Esophagus muscularis mucosa (tissue), 3 donors: ENCODE measurements at regions not wholly inside any gene's neighbourhood (a gene's known extent, or its start where the extent isn't known, plus 50 kb on each side); places are given as distances from the start of the nearest gene placed in this dataset.

ENCODE experiments used
- CTCF ChIP-seq, 3 experiments: fragments of 200-600 bp in 2 of 3; fragments of 450-650 bp in 1 of 3; sonication (generic) in 2 of 3; IDR thresholded peaks; one replicate each; pipeline ENCODE4 v1.5.1; 2017 to 2019; ENCODE audit warnings: antibody characterized with exemption in 3 of 3, mild to moderate bottlenecking in 2 of 3, moderate library complexity in 1 of 3
- EP300 ChIP-seq: sonication (generic); formaldehyde crosslinking; IDR thresholded peaks from one replicate; pipeline ENCODE4 v1.6.1; 2017; ENCODE audit warnings: antibody characterized with exemption

DNA sequence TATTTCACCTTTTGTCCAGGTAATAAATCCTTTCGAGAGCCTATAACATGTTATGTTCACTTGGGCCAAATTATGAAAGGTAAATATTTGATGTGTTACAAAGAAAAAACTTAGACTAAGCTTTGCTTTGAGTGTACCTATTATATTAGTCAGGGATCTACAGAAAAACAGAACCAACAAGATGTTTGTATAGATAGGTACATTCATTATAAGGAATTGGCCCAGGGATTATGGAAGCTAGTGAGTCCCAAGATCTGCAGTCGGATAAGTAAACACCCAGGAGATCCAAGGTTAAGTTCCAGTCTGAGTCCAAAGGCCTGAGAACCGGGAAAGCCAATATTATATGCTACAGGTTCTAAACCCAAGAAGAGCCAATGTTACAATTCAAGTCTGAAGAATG lies 234.5 kb downstream of the NRIP1 start:
- no peak for TF ChIP-seq EP300
- no peak for TF ChIP-seq CTCF (IDR thresholded peaks at IDR 0.05)
